ENCODE measurements at regions not wholly inside any gene's neighbourhood (a gene's known extent, or its start where the extent isn't known, plus 50 kb on each side); places are given as distances from the start of the nearest gene placed in this dataset.
"Not testable (repeated sequence)": the region's sequence is repeated elsewhere in the genome, so short reads cannot be mapped to it uniquely, and the experiment has no call there.

DNA sequence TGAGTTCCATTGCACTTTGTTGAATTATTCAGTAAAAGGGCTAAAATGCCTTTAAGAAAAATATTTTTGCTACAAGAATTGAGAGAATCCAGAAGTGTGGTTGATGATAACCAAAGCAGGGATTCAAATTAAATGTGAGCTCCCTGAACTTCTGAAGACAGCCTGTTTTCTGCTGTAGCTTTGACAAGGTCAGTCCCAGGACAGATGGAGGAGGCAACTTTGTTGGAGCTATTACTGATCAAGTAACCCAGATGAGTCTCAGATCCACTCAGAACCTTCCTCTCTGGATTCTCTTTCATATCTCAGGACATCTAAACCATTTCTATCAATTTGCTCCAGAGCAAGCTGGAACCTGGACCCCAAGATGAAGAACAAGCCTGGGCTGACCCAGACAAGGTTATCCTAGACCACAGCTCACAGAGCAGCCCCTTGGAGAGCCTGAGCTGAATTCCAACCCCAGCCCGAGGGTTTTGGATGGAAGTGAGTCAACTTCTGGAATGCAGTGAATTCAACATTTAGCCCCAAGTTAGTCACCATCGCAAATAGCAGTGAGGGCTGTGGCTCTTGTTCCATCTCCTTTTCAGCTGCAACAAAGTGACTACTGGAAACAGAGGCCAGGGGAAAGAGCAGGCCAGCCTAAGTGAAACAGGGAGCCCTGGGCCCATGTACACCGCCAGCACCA is 137.8 kb upstream of the TSC22D1 start:
- H3F3A ChIP-seq (ENCODE audit: insufficient read depth, low read length): no peaks in the 10 kb centered on the region
- H3K27ac ChIP-seq (ENCODE audit: low read depth, low read length, poor library complexity, severe bottlenecking): no peak overlapping the region
- no peaks in the 10 kb centered on the region for H3K4me1 ChIP-seq (ENCODE audit: insufficient read depth, low read length, severe bottlenecking)
- H3K4me3 ChIP-seq (ENCODE audit: low read depth, low read length, poor library complexity, severe bottlenecking): no peak overlapping the region
- H3K79me2 ChIP-seq (ENCODE audit: insufficient read depth, low read length): no peaks in the 10 kb centered on the region
- no peak overlapping the region for H2AFZ ChIP-seq (ENCODE audit: low read length)
- H3K9me3 ChIP-seq (ENCODE audit: low read length): no peaks in the 10 kb centered on the region
- H4K20me1 ChIP-seq (ENCODE audit: insufficient read depth, low read length): no peaks in the 10 kb centered on the region
- H3K36me3 ChIP-seq (ENCODE audit: insufficient read depth, low read length): no peaks in the 10 kb centered on the region
- no peaks in the 10 kb centered on the region for H3K9me2 ChIP-seq (ENCODE audit: low read depth, low read length)
- H3K4me2 ChIP-seq (ENCODE audit: low read length): no peak overlapping the region
- no peak overlapping the region for H3K9ac ChIP-seq (ENCODE audit: low read length)
- TF ChIP-seq, protein P1, sequence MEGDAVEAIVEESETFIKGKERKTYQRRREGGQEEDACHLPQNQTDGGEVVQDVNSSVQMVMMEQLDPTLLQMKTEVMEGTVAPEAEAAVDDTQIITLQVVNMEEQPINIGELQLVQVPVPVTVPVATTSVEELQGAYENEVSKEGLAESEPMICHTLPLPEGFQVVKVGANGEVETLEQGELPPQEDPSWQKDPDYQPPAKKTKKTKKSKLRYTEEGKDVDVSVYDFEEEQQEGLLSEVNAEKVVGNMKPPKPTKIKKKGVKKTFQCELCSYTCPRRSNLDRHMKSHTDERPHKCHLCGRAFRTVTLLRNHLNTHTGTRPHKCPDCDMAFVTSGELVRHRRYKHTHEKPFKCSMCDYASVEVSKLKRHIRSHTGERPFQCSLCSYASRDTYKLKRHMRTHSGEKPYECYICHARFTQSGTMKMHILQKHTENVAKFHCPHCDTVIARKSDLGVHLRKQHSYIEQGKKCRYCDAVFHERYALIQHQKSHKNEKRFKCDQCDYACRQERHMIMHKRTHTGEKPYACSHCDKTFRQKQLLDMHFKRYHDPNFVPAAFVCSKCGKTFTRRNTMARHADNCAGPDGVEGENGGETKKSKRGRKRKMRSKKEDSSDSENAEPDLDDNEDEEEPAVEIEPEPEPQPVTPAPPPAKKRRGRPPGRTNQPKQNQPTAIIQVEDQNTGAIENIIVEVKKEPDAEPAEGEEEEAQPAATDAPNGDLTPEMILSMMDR (IDR thresholded peaks at IDR 0.05; ENCODE audit: low read length): no peak
- TF ChIP-seq EZH2 (IDR thresholded peaks at IDR 0.05; ENCODE audit: borderline replicate concordance, low read length): no peak
- H3K27me3 ChIP-seq (ENCODE audit: insufficient read depth, low read length): peaks cover 4% of the 10 kb centered on the region; the same call in 1 of the 2 replicates

DNA sequence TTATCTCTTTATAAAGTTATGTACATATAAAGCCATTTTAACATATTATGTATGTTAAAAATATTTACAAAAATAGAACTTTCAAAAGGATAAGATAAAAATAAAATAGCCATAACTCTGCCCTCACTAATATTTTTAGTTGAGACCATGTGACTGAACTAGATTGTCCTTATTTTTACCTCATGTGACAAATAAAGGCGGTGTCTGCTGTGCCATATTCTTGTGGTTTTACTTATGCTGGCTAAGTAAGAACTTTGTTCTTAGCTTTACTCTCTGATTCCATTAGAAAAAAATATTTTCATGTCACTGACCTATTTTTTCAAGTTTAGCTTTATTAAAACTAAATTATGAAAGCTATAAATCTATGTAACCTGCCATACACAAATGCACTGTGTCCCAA is 135.6 kb upstream of the TSC22D1 start:
- Histone ChIP-seq H3K9ac (ENCODE audit: low read length) (no peak overlapping the region), H2AFZ (ENCODE audit: low read length) (no peak overlapping the region), H4K20me1 (ENCODE audit: insufficient read depth, low read length) (no peaks in the 10 kb centered on the region), H3K36me3 (ENCODE audit: insufficient read depth, low read length) (no peaks in the 10 kb centered on the region), H3K4me1 (ENCODE audit: insufficient read depth, low read length, severe bottlenecking) (no peaks in the 10 kb centered on the region), H3K4me3 (ENCODE audit: low read depth, low read length, poor library complexity, severe bottlenecking) (no peak overlapping the region), H3K9me3 (ENCODE audit: low read length) (no peaks in the 10 kb centered on the region), H3K4me2 (ENCODE audit: low read length) (no peak overlapping the region), H3K9me2 (ENCODE audit: low read depth, low read length) (no peaks in the 10 kb centered on the region), H3K27me3 (ENCODE audit: insufficient read depth, low read length) (peaks cover 4% of the 10 kb centered on the region; the same call in 1 of the 2 replicates), H3K79me2 (ENCODE audit: insufficient read depth, low read length) (no peaks in the 10 kb centered on the region), H3K27ac (ENCODE audit: low read depth, low read length, poor library complexity, severe bottlenecking) (no peak overlapping the region), H3F3A (ENCODE audit: insufficient read depth, low read length) (no peaks in the 10 kb centered on the region)
- TF ChIP-seq, protein P1 (IDR thresholded peaks at IDR 0.05; ENCODE audit: low read length): no peak
- no peak for TF ChIP-seq EZH2 (IDR thresholded peaks at IDR 0.05; ENCODE audit: borderline replicate concordance, low read length)

DNA sequence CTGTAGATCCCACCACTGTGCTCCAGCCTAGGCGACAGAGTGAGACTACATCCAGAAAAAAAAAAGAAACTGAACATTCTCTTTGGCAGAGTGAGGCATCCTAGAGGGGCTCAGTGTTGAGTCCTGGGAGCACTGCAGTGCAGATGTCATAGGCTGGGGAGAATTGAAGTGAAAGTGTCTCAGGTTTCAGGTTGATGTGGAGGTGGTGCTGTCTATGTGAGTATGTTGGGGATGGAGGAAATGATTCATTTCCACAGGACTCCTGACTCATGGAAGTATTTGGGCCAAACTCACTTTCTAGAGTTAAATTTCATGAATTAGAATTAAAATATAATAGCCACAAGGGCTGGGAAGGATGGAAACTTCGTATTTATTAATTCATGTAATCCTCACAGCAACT is 134.4 kb upstream of the TSC22D1 start:
- no peak for TF ChIP-seq EZH2 (IDR thresholded peaks at IDR 0.05; ENCODE audit: borderline replicate concordance, low read length)
- H3K4me2 ChIP-seq (ENCODE audit: low read length): no peak overlapping the region
- H2AFZ ChIP-seq (ENCODE audit: low read length): no peak overlapping the region
- peaks cover under 1% of the 10 kb centered on the region; the same call in 1 of the 2 replicates for H3K27me3 ChIP-seq (ENCODE audit: insufficient read depth, low read length)
- H3K9ac ChIP-seq (ENCODE audit: low read length): no peak overlapping the region
- no peaks in the 10 kb centered on the region for H3K9me2 ChIP-seq (ENCODE audit: low read depth, low read length)
- H3K4me3 ChIP-seq (ENCODE audit: low read depth, low read length, poor library complexity, severe bottlenecking): no peak overlapping the region
- no peaks in the 10 kb centered on the region for H3K79me2 ChIP-seq (ENCODE audit: insufficient read depth, low read length)
- no peaks in the 10 kb centered on the region for H3K9me3 ChIP-seq (ENCODE audit: low read length)
- no peaks in the 10 kb centered on the region for H3K4me1 ChIP-seq (ENCODE audit: insufficient read depth, low read length, severe bottlenecking)
- H3K36me3 ChIP-seq (ENCODE audit: insufficient read depth, low read length): no peaks in the 10 kb centered on the region
- no peaks in the 10 kb centered on the region for H4K20me1 ChIP-seq (ENCODE audit: insufficient read depth, low read length)
- no peaks in the 10 kb centered on the region for H3F3A ChIP-seq (ENCODE audit: insufficient read depth, low read length)
- H3K27ac ChIP-seq (ENCODE audit: low read depth, low read length, poor library complexity, severe bottlenecking): no peak overlapping the region

DNA sequence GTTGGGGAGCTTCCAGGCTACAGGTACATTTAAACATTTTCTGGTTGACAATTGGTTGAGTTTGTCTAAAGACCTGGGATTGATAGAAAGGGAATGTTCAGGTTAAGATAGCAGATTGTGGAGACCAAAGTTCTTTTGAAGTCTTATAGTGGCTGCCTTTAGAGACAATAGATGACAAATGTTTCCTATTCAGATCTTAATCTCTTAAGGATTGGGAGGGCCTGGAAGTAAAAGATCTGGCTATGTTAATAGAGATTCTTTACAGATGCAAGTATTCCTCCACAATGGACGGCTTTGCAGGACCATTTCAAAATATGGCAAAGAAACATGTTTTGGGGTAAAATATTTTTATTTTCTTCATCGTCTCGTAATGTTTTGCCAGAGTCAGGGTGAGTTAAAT is 128.7 kb upstream of the TSC22D1 start:
- H3K9me3 ChIP-seq (ENCODE audit: low read length); H3K4me2 ChIP-seq (ENCODE audit: low read length); H2AFZ ChIP-seq (ENCODE audit: low read length); H3K4me1 ChIP-seq (ENCODE audit: insufficient read depth, low read length, severe bottlenecking); H4K20me1 ChIP-seq (ENCODE audit: insufficient read depth, low read length); H3K27ac ChIP-seq (ENCODE audit: low read depth, low read length, poor library complexity, severe bottlenecking); H3K9me2 ChIP-seq (ENCODE audit: low read depth, low read length); H3K4me3 ChIP-seq (ENCODE audit: low read depth, low read length, poor library complexity, severe bottlenecking); H3K27me3 ChIP-seq (ENCODE audit: insufficient read depth, low read length); H3K9ac ChIP-seq (ENCODE audit: low read length); H3K36me3 ChIP-seq (ENCODE audit: insufficient read depth, low read length); H3K79me2 ChIP-seq (ENCODE audit: insufficient read depth, low read length); H3F3A ChIP-seq (ENCODE audit: insufficient read depth, low read length): not testable (repeated sequence)

Data from OCI-LY1 (cell line).